Suppressor macrophage (primary cell): ENCODE measurements at regions not wholly inside any gene's neighbourhood (a gene's known extent, or its start where the extent isn't known, plus 50 kb on each side); places are given as distances from the start of the nearest gene placed in this dataset.

Experiments
- DNase-seq, 4 experiments: peaks; one replicate each; pipeline ENCODE4 v3.0.0-alpha.2; 2020 to 2022

DNA sequence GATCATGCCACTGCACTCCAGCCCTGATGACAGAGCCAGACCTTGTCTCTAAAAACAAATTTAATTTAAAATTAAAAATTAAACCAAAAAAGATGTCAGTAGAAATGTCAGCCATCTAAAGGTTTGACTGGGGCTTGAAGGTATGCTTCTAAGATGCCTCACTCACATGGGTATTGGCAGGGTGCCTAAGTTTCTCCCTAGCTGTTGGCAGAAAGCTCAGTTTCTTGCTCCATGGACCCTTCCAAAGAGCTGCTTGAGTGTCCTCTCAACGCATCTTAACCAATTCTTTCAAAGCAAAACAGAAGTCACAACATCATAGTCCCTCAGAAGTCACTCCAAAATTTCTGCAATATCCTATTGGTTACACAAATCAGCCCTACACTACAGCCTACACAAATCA is 231.0 kb upstream of the ADGRL2 start:
- DNase-seq: no peak

DNA sequence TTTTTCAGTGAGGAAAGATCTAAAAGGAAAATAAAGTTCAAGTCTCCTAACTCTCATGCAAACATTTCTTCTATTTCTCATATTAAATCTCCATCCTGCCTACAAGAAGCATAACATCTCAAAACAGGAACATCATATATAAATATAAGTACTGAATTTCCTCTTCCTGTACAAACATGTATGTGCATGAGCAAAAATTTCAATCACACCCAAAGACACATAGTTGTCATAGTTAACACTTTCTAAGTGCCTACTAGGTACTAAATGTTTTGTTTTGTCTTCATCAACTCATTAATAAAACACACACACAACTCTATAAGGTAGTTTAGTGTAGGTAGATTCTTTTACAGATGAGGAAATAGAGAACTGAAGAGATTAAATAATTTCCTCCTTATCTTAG is 237.1 kb upstream of the ADGRL2 start:
- DNase-seq: no peak

DNA sequence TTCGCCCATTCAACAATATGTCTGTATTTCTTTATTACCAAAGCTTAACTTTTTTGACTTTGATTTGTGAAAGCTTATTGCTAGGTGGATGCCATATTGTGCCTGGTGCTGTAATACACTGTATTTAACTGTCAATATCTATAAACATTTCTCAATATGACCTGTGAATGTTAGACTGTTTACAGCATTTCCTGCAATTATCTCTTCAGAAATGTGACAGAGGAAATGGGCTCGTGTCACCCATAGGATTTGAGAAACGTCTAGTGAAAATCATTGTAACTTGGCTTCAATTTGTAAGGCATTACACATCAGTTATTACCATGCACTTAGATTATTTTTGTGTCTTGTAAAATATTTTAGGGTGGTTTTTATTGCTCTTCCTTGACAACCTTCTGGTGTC is 237.8 kb upstream of the ADGRL2 start:
- no peak for DNase-seq

DNA sequence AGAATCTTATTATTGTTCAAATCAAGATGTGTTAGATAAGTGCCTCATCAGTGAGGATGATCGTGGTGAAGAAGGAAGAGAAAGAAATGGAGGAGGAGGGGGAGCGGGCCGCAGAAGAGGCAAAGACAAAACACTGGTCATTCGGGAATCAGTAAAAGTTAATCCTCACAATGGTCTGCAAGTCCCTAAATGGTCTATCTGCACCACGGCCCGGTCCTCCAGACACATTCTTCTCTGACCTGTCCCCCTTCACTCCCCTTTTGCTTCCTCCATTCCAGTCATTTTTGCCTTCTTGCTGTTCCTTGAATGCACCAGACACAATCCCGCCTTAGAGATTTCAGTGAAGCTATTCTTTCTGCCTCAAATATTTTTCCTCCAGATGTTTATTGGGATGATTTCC is 240.1 kb upstream of the ADGRL2 start:
- DNase-seq: no peak

DNA sequence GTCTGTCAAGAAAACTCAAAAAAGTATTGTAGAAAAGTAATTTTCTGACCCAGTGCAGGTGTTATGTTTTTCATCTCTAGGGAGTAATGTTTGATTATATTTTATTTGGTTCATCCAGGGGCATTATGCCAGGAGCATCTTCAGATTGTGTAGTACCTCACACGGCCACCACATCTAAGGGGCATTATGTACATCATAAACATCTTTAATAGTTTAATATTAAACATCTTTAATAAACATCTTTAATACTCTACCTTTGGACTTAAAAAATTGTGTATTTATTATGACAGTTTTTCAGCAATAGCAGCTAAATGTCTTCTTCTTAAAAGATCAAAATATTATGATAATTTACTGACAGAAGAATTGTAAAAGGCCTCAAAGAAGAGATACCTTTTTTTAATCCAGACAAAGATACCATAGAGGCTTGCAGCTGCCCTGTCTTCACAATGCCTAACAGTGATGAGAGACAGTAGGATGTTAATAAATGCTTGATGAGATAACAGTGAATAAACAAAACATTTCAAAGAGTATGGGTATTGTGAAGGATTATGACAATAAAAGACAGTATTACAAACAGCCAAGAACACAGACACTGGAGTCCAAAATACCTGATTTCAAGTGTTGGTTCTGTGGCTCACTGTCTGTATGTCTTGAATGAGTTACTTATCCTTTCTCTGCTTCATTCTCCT is 240.9 kb upstream of the ADGRL2 start:
- no peak for DNase-seq

DNA sequence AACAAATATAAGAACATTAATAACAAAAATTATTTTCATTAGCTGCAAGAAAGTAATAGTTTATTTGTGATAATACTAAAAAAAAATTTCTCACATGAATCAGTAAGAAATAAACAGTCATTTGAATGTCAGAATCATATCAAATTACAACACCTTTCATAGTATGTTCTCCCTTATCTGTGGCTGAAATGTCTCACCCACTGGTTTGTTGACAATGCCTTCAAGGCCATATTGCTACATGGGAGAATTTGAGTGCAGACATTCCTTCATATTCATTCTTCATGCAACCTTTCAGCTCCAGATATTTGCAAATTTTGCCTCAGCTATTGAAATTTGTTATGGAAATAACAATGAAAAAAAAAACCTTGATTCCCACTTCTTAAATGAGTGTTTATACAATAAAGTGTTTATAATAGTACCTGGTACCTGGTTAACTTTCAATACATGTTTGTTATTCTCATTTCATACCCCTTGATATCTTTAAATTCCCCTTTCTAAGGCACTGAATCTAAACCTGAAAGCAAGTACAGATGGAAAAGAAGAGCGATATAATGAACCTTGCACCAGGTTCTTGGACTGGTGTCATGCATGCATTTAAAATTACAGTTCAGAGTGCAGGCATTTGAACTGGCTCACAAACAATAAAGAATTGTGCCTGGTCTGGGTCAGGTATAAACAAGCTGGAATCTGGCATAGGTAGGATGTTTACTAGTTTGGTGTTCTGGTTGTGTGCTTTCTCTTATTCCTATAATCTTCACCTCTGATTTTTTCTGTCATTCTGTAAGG is 242.2 kb upstream of the ADGRL2 start:
- DNase-seq: no peak

DNA sequence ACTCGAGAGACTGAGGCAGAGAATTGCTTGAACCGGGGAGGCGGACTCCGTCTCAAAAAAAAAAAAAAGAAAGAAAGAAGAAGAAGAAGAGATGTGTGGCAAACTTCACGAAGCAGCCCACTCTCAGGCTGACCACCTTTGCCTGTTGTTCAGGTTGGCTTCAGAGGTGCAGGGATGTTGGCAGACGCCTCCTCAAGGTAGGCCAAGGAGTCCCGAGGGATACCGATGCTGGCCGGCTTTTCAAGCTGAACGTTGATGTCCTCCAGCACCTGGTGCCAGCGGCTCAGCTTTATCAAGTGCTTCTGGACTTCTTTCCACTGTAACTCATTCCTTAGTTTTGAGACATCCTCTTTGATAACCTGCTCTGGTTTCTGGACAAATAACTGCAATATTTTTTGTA is 243.8 kb upstream of the ADGRL2 start:
- no peak for DNase-seq

DNA sequence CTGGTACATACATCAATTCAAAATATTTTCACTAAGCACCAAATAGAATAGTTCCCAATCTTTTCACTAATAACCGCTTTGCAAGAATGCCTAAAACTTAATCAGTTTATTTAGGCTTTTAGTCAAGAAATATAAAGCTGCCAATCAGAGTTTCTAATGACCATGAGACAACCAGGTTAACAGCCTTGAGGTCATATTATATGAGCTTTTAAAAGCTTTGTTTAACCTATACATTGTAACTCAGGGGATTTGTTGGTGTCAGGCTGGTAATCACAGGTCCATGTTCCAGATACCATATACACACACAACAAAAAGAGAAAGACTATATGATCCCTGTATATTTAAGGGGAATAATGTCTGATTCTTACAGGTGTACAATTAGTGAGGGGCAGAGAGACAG is 246.2 kb upstream of the ADGRL2 start:
- DNase-seq: no peak

DNA sequence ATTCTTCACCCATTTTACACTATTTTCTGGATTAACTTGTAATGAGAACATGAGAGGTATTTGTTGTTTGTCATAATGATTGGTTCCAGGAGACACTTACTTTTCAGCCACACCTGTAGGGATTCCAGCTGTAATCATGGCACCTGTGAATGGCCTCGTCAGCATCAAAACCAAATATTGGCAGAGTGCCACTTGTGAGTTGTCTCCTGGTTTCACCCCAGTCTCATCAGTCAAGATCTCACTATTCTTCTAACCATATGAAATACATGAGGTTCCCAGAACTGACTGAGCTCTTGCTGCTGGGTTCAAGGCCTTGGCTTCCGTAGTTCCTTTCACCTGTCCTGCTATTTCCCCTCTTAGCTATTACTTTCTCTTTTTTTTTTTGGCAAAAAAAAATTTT is 246.6 kb upstream of the ADGRL2 start:
- DNase-seq: no peak

DNA sequence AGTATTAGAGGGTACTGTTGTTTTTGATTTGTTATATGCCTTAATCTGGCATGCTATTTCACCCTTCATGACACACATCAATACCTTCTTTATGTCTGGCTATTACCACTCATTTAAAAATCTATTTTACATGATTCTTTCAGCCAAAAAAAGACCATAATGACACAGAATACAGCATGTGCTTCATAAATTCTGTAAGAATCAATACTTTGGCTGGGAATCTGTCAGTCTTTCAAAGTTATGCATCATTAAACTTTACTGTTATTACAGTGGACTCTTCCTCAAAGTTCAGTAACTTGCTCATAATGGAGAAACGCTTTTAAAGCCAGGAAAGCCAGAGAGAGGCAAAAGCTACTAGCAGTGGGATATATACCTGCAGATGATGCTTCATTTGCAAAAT is 247.2 kb upstream of the ADGRL2 start:
- DNase-seq: no peak

DNA sequence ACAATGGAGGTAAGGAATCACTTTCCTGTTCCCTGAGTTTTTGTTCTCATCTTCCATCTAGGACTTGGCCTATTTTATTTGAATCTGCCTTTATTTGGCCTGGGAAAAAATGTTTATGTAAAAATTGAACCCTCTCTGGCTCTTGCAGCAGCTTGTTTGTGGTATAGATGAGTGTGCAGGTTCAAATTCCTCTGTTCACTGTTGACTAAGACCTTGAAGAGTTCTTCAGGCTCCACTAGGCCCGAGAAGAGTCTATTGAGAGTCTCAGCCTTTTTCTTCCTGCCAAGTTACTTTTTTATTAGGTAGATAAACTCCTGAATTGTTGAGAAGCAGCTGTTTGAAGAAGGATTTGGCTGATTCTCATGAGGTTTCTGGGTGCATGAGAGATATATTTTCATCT is 248.8 kb upstream of the ADGRL2 start:
- DNase-seq: no peak

DNA sequence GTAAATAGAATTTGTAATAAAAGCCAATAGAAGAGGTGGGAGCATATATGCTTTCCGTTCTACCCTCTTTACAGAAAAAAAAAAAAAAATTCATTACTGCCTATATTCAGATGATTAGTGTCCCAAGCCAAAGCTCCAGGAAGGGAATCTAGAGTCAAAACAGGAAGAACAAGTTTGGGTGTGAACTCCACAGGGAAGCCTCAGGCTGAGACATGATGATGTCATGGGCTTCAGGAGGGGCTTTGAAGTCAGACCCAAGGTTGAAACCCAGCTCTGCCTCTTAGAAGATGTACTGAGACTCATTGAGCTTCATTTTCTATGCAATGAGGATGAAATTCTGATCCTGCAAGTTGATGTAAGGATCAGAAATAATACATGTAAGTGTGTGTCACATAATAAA is 250.0 kb upstream of the ADGRL2 start:
- no peak for DNase-seq

DNA sequence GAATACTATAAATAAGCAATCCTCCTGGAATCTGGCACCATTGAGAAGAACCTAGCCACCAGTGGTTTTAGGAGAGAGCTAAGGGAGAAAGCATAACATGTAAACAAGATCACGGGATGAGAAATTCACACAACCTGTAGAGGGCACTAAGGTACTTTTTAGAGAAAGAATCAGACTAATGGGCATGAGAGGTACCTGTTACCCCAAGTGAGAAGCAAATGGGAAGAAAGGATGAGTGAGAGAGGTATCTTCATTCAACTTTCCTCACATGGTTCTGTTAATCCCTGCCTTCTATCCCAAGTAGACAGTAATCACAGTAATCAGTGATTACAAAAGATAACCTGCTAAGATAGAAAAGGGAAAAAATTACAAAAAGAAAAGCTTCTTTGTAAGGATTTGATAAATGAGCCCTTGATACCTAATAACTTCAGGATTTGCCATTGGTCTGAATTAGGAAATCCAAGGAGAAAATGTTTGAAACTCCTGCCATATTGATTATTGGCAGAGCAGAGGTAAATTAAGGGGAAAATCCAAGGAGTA is 251.1 kb upstream of the ADGRL2 start:
- DNase-seq: peak in 2 of 4 experiments; percentile 2 to 9

DNA sequence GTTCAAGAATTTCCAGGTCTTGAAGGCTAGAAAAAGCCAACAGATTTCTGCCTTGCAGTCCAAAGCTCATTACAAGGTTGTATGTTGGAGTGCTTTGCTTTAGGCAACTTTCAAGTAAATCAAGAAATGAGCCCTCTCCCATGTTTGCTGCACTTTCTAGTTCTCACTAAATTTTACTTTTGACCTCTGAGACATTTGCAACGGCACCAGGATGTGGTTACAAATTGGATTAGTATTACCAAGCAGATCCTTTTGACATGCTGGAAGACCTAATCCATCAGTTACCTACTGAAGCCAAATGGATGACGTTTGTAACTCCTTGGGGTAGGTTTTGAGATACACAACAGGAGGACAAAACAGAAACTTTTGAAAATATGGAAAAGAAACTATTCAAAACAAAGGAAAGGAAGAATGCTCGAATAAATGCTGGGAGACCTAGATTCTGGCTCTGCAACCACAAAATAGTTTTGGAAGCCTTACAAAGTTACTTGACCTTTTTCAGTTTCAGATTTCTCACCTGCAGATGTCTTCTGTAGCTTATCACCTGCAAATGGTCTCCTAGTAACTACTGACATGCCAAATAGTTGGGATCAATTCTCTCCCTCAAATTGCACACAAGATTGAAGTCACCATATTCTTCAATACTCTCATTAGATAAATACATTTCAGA is 251.7 kb upstream of the ADGRL2 start:
- DNase-seq: no peak

DNA sequence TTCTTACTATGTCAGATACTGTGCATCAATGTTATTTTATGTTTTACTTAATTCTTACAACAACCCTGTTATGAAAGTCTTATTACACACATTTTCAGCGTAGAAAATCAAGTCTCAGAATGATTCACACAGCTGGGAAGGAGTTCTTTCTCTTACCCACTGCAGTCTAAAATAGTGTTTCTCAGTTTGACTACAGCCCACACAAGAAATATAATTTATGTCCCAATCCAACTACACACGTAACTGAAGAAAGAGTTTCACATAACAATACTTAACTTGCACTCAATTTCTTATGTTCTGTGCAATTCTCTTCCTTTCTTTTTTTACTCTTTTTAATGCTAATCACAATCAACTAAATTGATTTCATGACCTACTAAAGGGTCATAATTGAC is 252.8 kb upstream of the ADGRL2 start:
- no peak for DNase-seq

DNA sequence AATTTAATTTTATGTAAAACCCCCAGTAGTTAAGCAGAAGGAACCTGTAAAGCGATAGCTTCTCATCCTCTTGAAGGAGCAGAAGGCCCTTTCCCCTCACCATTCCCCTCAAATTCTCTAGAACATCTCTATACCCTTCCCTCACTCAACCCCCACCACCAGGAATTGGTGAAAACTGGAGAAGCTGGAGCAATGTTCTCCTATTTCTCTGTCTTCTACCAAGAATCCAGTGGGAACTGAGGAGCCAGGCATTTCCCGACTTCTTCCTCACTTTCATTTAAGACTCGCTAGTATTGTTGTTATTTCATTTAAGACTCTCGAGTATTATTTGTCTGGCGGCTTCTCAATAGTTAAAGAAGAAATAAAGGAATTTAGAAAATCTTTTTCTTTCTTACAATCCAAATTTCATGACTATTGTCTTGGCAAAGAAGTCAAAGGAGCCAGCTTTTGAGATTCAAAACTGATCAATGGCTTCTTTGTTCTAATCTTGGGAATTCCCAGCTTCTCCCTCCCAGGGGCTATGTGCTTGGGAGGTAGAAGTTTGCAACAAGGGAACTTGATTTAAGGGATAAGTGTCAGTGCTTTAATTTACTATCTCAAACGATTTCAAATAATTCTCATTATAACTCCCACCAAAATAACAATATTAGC is 253.3 kb upstream of the ADGRL2 start:
- DNase-seq: no peak

DNA sequence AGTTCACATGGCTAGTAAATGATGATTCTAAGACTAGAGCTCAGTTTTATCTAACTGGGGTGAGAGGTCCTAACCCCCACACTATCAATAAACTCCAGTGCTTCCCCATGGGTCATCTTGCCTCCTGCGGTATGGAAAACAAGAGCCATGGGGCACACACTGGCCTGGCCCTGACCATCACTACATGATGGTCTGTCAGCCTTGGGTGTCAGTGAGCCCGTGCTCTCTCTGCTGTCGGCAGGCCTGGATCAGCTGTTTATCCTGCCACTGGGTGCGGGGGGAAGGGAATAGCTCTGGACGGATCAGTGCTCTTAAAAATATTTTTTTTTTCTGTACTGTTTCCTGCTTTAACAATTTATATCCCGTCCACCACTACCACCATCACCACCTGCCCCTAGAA is 255.0 kb upstream of the ADGRL2 start:
- no peak for DNase-seq

DNA sequence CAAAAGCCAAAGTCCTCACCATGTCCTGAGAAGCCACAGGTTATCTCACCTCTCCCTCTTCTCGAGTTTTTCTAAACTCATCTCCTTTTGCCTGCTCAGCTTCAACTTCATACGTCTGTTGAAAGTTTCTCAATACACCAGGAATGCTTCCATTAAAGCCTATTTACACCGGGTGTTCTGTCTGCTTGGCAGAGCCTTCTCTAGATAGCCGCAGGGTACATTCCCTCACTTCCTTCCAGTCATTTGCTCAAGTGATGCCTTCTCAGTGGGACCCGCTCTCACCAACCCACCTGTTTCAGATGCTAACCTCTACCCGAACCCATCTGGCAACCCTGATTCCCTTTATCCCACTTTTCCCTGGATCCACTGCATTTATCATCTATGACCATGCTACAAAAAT is 257.0 kb upstream of the ADGRL2 start:
- DNase-seq: no peak

DNA sequence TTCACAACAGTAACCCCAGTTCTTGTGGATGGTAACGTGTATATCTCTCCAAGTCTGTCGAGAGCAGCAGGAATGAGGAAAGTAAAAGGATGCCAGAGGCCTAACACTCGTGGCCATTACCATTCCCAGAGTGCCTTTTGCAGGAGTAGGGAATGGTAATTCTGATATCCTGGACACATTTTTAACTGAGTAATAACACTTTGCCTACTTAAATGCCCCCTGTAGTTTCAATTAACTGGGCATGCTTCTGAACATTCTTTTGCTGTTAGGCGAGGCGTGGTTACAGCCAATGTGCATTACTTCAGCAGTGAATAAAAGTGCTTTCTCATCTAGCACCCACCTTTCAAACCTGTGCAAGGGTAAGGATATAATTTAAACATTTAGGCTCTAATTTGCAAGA is 258.5 kb upstream of the ADGRL2 start:
- DNase-seq: no peak

DNA sequence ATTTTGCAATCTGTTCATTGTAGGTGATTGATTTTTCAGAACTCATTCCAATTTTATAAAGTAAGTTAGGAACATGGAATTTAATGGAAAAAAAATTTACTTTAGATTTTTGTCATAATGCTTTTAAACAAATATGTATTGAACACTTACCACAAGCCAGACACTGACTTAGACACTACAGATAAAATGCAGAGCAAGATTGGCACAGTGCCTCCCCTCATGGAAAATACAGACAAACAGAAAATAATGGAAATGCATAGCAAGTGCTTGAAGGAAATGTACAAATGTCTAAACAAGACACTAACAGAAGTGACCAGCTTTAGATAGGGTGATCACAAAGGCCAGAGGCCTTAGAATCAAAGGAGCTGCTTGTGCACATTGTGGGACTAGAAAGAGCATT is 260.5 kb upstream of the ADGRL2 start:
- no peak for DNase-seq

DNA sequence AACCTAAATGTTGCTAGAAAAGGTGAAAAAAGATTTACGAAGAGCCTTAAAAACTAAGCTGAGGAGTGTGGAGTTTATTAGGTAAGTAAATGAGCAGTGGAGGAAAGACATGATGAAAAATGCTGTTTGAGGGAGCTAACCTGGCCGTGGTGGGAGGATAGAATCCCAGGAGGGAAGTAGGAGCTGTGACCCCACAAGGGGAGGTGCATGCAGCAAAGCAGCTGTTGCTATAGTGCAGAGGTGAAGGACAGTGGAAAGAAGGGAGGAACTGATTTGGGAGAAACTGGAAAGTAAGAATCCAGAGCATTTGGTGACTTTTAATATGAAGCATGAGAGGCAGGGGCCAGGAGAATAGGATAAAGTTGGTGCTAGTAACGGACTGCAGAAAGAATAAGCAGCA is 271.7 kb upstream of the ADGRL2 start:
- DNase-seq: no peak

DNA sequence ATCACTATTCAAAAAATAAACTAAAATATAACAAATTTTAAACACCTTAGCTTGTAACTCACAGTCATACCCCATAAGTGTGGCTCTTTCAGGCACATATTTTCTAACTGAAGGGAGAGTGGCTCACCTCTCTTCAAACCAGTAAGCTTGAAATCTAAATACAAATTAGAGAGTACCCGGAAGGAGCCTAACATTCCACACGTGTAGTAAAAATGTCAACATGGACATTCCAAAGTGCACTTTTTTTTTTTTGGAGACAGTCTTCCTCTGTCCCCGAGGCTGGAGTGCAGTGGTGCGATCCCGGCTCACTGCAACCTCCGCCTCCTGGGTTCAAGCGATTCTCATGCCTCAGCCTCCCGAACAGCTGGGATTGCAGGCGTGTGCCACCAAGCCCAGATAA is 275.6 kb upstream of the ADGRL2 start:
- no peak for DNase-seq

DNA sequence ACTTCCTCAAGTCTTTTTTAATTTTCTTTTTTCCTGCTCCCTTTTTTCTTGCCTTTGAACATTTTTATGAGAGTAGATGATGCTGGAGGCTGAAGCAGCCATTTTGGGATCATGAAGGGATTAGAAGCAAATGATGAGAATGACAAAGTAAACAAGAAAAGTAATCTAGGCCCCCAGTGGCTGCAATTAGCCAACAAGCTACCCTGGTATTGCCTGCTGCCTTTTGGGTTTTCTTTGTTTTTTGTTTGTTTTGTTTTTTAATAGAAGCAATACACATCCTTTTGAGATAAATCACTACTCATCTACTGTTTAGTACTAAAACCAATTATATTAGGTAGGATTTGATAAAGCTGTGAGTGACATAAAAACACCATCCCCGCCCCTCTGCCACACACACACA is 280.7 kb upstream of the ADGRL2 start:
- DNase-seq: no peak
